H54 (cell line): ENCODE measurements at regions not wholly inside any gene's neighbourhood (a gene's known extent, or its start where the extent isn't known, plus 50 kb on each side); places are given as distances from the start of the nearest gene placed in this dataset.
"Not testable (repeated sequence)": the region's sequence is repeated elsewhere in the genome, so short reads cannot be mapped to it uniquely, and the experiment has no call there.

ENCODE experiments used
- DNase-seq: peaks from one replicate; pipeline ENCODE4 v3.0.0; 2011; ENCODE audit warnings: low spot score, mixed read lengths; ENCODE audit not compliant: insufficient read length
- FAIRE-seq: peaks from 3 replicates; lab custom pipeline; 2011; peaks lifted over from hg19 to GRCh38; lab: Jason Lieb, UNC
- POLR2A ChIP-seq: IDR thresholded peaks from 2 replicates; pipeline ENCODE4 v1.6.1; 2011; ENCODE audit warnings: low read depth, mild to moderate bottlenecking, low read length

GRCh38 chr13:50220938-50221337 is 205.7 kb downstream of the KCNRG start:
- DNase-seq (no peak), FAIRE-seq (no peak)
- TF ChIP-seq POLR2A, result no peak

GRCh38 chr13:50222569-50223332 is 207.5 kb downstream of the KCNRG start:
- no peak for DNase-seq
- TF ChIP-seq POLR2A, result no peak
- peak; percentile 45 for FAIRE-seq

- no peak for DNase-seq
- no peak for FAIRE-seq
- TF ChIP-seq POLR2A, result no peak
Observed at GRCh38 chr13:50224534-50224933, 209.3 kb downstream of the KCNRG start.

- TF ChIP-seq POLR2A, result no peak
- no peak for FAIRE-seq
- no peak for DNase-seq
Observed at GRCh38 chr13:50225193-50226155, 210.2 kb downstream of the KCNRG start.

GRCh38 chr13:50226515-50227155 is 211.4 kb downstream of the KCNRG start:
- FAIRE-seq (no peak), DNase-seq (no peak)
- TF ChIP-seq POLR2A, result no peak

- TF ChIP-seq POLR2A, result no peak
Observed at GRCh38 chr13:50227361-50227760, 212.1 kb downstream of the KCNRG start.

GRCh38 chr13:50228527-50228926 is 213.3 kb downstream of the KCNRG start:
- DNase-seq (no peak), FAIRE-seq (no peak)

More at GRCh38 chr13:50227361-50227760, 212.1 kb downstream of the KCNRG start:
- DNase-seq (no peak), FAIRE-seq (no peak)

GRCh38 chr13:50229960-50230661 is 214.9 kb downstream of the KCNRG start:
- no peak for TF ChIP-seq POLR2A
- FAIRE-seq (no peak), DNase-seq (no peak)

More at GRCh38 chr13:50228527-50228926, 213.3 kb downstream of the KCNRG start:
- TF ChIP-seq POLR2A, result no peak

- no peak for FAIRE-seq
- TF ChIP-seq POLR2A, result no peak
- no peak for DNase-seq
Observed at GRCh38 chr13:50230662-50230978, 215.4 kb downstream of the KCNRG start.

GRCh38 chr13:50233574-50233973 is 218.3 kb downstream of the KCNRG start:
- not testable (repeated sequence) for FAIRE-seq, DNase-seq

GRCh38 chr13:50235604-50236342 is 220.5 kb downstream of the KCNRG start:
- no peak for TF ChIP-seq POLR2A
- no peak for FAIRE-seq
- no peak for DNase-seq

GRCh38 chr13:50236898-50237318 is 221.7 kb downstream of the KCNRG start:
- no peak for DNase-seq
- no peak for FAIRE-seq
- TF ChIP-seq POLR2A, result no peak

GRCh38 chr13:50238922-50239321 is 223.7 kb downstream of the KCNRG start:
- no peak for DNase-seq
- FAIRE-seq, result no peak
- no peak for TF ChIP-seq POLR2A
